ENCODE measurements at regions not wholly inside any gene's neighbourhood (a gene's known extent, or its start where the extent isn't known, plus 50 kb on each side); places are given as distances from the start of the nearest gene placed in this dataset.

DNA sequence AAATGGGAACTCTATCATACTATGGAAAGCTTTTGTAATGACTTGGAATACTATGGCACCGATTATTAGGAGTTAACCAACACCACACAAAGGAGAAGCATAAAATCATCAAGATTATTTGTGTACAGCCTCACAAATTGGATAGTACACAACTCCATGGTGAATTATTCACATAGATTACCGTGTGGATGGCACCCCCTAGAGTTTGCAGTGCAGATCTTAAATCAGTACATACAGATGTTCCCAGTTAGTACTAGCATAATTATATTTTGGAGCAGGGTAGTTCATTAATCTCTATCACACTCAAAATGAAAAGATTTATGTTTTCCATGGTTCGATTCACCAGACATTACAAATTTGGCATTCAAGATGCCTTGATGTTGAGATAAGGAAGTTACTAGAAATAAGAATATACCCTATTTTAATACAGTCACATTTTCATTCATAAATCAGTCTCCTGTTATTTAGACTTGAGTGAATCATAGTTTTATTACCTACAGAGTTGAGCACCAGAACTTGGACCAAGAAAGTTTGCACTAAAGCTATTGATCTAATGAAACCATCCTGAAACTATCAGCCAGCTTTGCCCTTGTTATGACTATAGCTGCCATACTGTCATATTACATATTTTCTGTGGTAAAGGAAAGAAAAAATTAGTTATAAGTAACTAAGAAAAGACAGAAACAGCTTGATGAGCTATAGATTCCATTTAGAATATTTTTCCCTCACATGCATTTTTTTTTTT is 531.8 kb downstream of the GLUD2 start:
- TF ChIP-seq FOXP2 (optimal IDR thresholded peaks at IDR 0.05; ENCODE audit: borderline replicate concordance, extremely low read depth, extremely low read length, insufficient read depth), result no peak
- TF ChIP-seq TAF1 (IDR thresholded peaks at IDR 0.05; ENCODE audit: borderline replicate concordance, insufficient read depth, low read length), result no peak
- no peak for TF ChIP-seq SIN3A (IDR thresholded peaks at IDR 0.05; ENCODE audit: borderline replicate concordance, insufficient read depth, low read length)
- TF ChIP-seq POLR2AphosphoS5 (IDR thresholded peaks at IDR 0.05; ENCODE audit: low read depth, low read length), result no peak
- TF ChIP-seq REST (IDR thresholded peaks at IDR 0.05; ENCODE audit: insufficient read depth in 1 of 2, low read depth in 2 of 2, low read length in 2 of 2), result no peak

- no peak for TF ChIP-seq POLR2AphosphoS5 (IDR thresholded peaks at IDR 0.05; ENCODE audit: low read depth, low read length)
- no peak for TF ChIP-seq TAF1 (IDR thresholded peaks at IDR 0.05; ENCODE audit: borderline replicate concordance, insufficient read depth, low read length)
- TF ChIP-seq SIN3A (IDR thresholded peaks at IDR 0.05; ENCODE audit: borderline replicate concordance, insufficient read depth, low read length), result no peak
- no peak for TF ChIP-seq REST (IDR thresholded peaks at IDR 0.05; ENCODE audit: insufficient read depth in 1 of 2, low read depth in 2 of 2, low read length in 2 of 2)
Measured at GRCh38 chrX:121581885-121582284, 534.5 kb downstream of the GLUD2 start.

DNA sequence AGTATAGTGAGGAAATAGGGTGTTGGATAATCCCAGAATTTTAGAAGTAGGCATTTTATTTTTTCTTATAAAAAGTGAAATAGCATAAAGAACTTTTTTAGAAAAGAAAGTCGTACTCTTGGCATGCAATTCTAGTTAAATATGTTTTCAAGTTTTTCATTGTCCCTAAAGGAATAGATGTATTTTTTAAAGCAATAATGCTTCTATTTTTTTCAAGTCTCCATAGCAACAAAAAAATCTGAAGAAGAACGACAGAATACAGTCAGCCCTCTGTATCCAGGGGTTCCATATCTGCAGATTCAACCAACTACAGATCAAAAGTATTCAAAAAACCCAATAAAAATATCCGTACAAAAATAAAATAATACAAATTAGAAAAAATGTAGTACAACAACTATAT is 538.2 kb downstream of the GLUD2 start:
- TF ChIP-seq REST (IDR thresholded peaks at IDR 0.05; ENCODE audit: insufficient read depth in 1 of 2, low read depth in 2 of 2, low read length in 2 of 2), result no peak
- TF ChIP-seq FOXP2 (optimal IDR thresholded peaks at IDR 0.05; ENCODE audit: borderline replicate concordance, extremely low read depth, extremely low read length, insufficient read depth), result no peak
- no peak for TF ChIP-seq SIN3A (IDR thresholded peaks at IDR 0.05; ENCODE audit: borderline replicate concordance, insufficient read depth, low read length)
- no peak for TF ChIP-seq POLR2AphosphoS5 (IDR thresholded peaks at IDR 0.05; ENCODE audit: low read depth, low read length)
- no peak for TF ChIP-seq TAF1 (IDR thresholded peaks at IDR 0.05; ENCODE audit: borderline replicate concordance, insufficient read depth, low read length)

- TF ChIP-seq REST (IDR thresholded peaks at IDR 0.05; ENCODE audit: insufficient read depth in 1 of 2, low read depth in 2 of 2, low read length in 2 of 2) (no peak), TAF1 (IDR thresholded peaks at IDR 0.05; ENCODE audit: borderline replicate concordance, insufficient read depth, low read length) (no peak), FOXP2 (optimal IDR thresholded peaks at IDR 0.05; ENCODE audit: borderline replicate concordance, extremely low read depth, extremely low read length, insufficient read depth) (no peak), SIN3A (IDR thresholded peaks at IDR 0.05; ENCODE audit: borderline replicate concordance, insufficient read depth, low read length) (no peak), POLR2AphosphoS5 (IDR thresholded peaks at IDR 0.05; ENCODE audit: low read depth, low read length) (no peak)
Measured at GRCh38 chrX:121592884-121593283, 545.5 kb downstream of the GLUD2 start.

Data from PFSK-1 (cell line).